GM20000 (cell line): ENCODE measurements at regions not wholly inside any gene's neighbourhood (a gene's known extent, or its start where the extent isn't known, plus 50 kb on each side); places are given as distances from the start of the nearest gene placed in this dataset.

ENCODE experiments used
- DNase-seq: peaks from one replicate; pipeline ENCODE4 v3.0.0; 2012; ENCODE audit warnings: low spot score
- CTCF ChIP-seq: IDR thresholded peaks from 2 replicates; pipeline ENCODE4 v1.5.1; 2012; ENCODE audit warnings: mild to moderate bottlenecking, control low read depth; ENCODE audit errors: extremely low read depth, missing control alignments

DNA sequence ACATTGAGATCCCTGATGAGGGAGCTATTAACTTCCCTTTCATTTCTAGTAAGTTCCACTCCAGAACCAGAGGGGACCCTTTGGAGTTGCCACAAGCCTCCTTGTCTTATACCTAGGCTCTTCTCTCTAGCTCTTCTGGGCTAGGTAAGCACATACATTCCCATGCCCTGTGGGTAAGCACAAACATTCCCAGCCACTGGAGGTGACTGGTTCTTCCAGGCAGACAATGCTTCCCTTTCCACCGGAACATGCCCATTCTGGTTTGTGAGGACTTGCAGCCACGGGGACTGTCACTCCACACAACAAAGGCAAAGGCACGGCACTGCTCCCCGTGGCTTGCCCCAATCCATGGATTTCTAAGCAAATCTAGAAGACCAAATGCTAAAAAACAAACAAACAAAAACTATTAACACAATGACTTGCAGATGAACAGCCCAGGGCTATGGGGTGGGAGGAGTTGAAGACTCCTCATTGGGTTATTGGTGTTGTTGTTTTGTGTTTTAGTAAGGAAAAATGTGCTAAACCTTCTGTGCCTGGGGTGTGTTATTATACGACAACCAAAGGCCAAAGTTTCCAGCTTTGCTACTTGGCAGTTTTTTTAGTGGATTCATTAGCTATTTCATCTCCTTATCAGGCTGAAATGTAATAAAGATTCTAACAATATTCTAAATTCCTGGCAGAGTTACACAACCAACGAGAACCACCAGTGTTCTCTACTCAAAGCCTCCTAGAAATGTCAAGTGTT is 276.2 kb downstream of the SYK start:
- no peak for TF ChIP-seq CTCF
- no peak for DNase-seq

GRCh38 chr9:91078369-91078695 is 276.7 kb downstream of the SYK start:
- DNase-seq = no peak
- no peak for TF ChIP-seq CTCF

- TF ChIP-seq CTCF = no peak
- DNase-seq = no peak
Measured at GRCh38 chr9:91082731-91083130, 279.0 kb downstream of the AUH start.

- no peak for DNase-seq
- TF ChIP-seq CTCF = no peak
Measured at GRCh38 chr9:91084896-91085516, 276.7 kb downstream of the AUH start.

GRCh38 chr9:91085517-91086291 is 276.0 kb downstream of the AUH start:
- TF ChIP-seq CTCF = no peak
- no peak for DNase-seq

- no peak for DNase-seq
- no peak for TF ChIP-seq CTCF
Measured at GRCh38 chr9:91086657-91087461, 274.9 kb downstream of the AUH start.
